ENCODE measurements at regions not wholly inside any gene's neighbourhood (a gene's known extent, or its start where the extent isn't known, plus 50 kb on each side); places are given as distances from the start of the nearest gene placed in this dataset.

- no peak for TF ChIP-seq CTCF (conservative IDR thresholded peaks at IDR 0.05; ENCODE audit: low read length)
- no peak for TF ChIP-seq EZH2phosphoT487 (IDR thresholded peaks at IDR 0.05; ENCODE audit: borderline replicate concordance)
Observed at GRCh38 chr16:79801646-79802045, 201.1 kb upstream of the MAF start.
